ENCODE measurements at regions not wholly inside any gene's neighbourhood (a gene's known extent, or its start where the extent isn't known, plus 50 kb on each side); places are given as distances from the start of the nearest gene placed in this dataset.

DNA sequence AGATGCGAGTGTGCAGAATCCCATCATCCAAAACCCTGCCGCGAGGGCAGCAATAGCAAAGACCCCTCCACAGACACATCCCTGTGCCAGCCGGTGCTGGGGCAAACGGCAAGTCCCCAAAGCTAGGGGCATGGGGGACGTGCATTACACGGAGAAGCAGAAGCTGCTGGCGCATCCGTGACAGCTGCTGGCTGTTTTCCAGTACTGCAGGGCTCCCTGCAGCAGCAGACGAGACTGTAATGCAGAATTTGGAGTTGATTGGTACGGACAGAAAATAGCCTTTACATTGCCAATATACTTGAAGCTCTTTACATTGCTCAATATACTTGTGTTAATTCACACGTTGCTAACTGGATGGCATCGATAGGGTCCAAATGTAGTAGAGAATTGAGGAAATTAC is 77.2 kb upstream of the TMTC4 start:
- no peaks in the 10 kb centered on the region for H3K79me2 ChIP-seq (ENCODE audit: insufficient read depth, low read length)
- no peaks in the 10 kb centered on the region for H3K9me3 ChIP-seq (ENCODE audit: control insufficient read depth, low read depth, low read length)
- no peak overlapping the region for H2AFZ ChIP-seq (ENCODE audit: low read length)
- no peaks in the 10 kb centered on the region for H3K23me2 ChIP-seq (ENCODE audit: insufficient read length, low read depth, low read length, poor library complexity, severe bottlenecking)
- H2BK120ac ChIP-seq (ENCODE audit: low read depth, low read length, poor library complexity, severe bottlenecking): no peak overlapping the region
- H3K4me2 ChIP-seq (ENCODE audit: insufficient read depth, insufficient read length, low read length): no peak overlapping the region
- no peak overlapping the region for H2BK12ac ChIP-seq (ENCODE audit: insufficient read length, low read depth, low read length)
- no peak overlapping the region for H2BK5ac ChIP-seq (ENCODE audit: insufficient read length, low read length)
- no peak overlapping the region for H3K23ac ChIP-seq (ENCODE audit: insufficient read length, low read depth, low read length)
- no peak overlapping the region for H2BK15ac ChIP-seq (ENCODE audit: low read depth, low read length)
- Mint-ChIP-seq H3K9me3 (no peaks in the 10 kb centered on the region), H3K36me3 (ENCODE audit: insufficient read depth in 1 of 3, low read depth in 3 of 3) (no peaks in the 10 kb centered on the region), H3K4me3 (no peak overlapping the region), H3K27me3 (ENCODE audit: low read depth) (no peaks in the 10 kb centered on the region), H3K27ac (no peak overlapping the region), H3K4me1 (no peaks in the 10 kb centered on the region)
- H3K27ac ChIP-seq (ENCODE audit: insufficient read length, low read depth, low read length): no peak overlapping the region
- no peak overlapping the region for H2BK20ac ChIP-seq (ENCODE audit: low read depth, low read length, poor library complexity, severe bottlenecking)
- WGBS (ENCODE audit: extremely low coverage, insufficient read length, low lambda C conversion rate): no CpG with 5 or more reads among the region's 13 CpGs
- no peak overlapping the region for H3T11ph ChIP-seq (ENCODE audit: low read length)
- H2AK5ac ChIP-seq (ENCODE audit: insufficient read length, low read length): no peak overlapping the region
- DNase-seq: no peak
- H4K8ac ChIP-seq (replicated peaks; ENCODE audit: insufficient read length, low read depth, low read length): no peak overlapping the region
- no peak overlapping the region for H3K9ac ChIP-seq (ENCODE audit: extremely low read depth, insufficient read length, low read length)
- no peak overlapping the region for H3K18ac ChIP-seq (ENCODE audit: insufficient read length, low read depth, low read length)
- no peak overlapping the region for H4K91ac ChIP-seq (ENCODE audit: insufficient read length, low read depth, low read length)
- no peak overlapping the region for H3K4ac ChIP-seq (ENCODE audit: low read depth, low read length)
- no peak overlapping the region for H3K14ac ChIP-seq (ENCODE audit: insufficient read depth, low read length)
- H4K5ac ChIP-seq (ENCODE audit: insufficient read length, low read depth, low read length): no peak overlapping the region
- H3K27me3 ChIP-seq (ENCODE audit: insufficient read depth, low read length): no peaks in the 10 kb centered on the region
- no peak overlapping the region for H3K56ac ChIP-seq (ENCODE audit: insufficient read length, low read depth, low read length)
- TF ChIP-seq, protein P1, sequence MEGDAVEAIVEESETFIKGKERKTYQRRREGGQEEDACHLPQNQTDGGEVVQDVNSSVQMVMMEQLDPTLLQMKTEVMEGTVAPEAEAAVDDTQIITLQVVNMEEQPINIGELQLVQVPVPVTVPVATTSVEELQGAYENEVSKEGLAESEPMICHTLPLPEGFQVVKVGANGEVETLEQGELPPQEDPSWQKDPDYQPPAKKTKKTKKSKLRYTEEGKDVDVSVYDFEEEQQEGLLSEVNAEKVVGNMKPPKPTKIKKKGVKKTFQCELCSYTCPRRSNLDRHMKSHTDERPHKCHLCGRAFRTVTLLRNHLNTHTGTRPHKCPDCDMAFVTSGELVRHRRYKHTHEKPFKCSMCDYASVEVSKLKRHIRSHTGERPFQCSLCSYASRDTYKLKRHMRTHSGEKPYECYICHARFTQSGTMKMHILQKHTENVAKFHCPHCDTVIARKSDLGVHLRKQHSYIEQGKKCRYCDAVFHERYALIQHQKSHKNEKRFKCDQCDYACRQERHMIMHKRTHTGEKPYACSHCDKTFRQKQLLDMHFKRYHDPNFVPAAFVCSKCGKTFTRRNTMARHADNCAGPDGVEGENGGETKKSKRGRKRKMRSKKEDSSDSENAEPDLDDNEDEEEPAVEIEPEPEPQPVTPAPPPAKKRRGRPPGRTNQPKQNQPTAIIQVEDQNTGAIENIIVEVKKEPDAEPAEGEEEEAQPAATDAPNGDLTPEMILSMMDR (conservative IDR thresholded peaks at IDR 0.05): 0 out of 3 replicates have a peak, but pooled peaks have one; percentile 26
- H4K20me1 ChIP-seq (ENCODE audit: control insufficient read depth, insufficient read depth, insufficient read length): no peaks in the 10 kb centered on the region
- H3K4me1 ChIP-seq (ENCODE audit: insufficient read depth, low read length): no peaks in the 10 kb centered on the region
- H3K79me1 ChIP-seq (ENCODE audit: insufficient read depth, low read depth, low read length, poor library complexity, severe bottlenecking): no peaks in the 10 kb centered on the region

Measured in H9 (cell line).